ENCODE measurements at regions not wholly inside any gene's neighbourhood (a gene's known extent, or its start where the extent isn't known, plus 50 kb on each side); places are given as distances from the start of the nearest gene placed in this dataset.

GRCh38 chr1:8204826-8205225, 113.1 kb upstream of the SLC45A1 start:
- Histone ChIP-seq H3K4me3 (ENCODE audit: low read length) (no peak overlapping the region), H2AFZ (ENCODE audit: low read depth, low read length) (no peak overlapping the region), H4K20me1 (ENCODE audit: insufficient read depth) (no peaks in the 10 kb centered on the region), H3K36me3 (ENCODE audit: insufficient read depth, low read length) (no peaks in the 10 kb centered on the region), H3F3A (ENCODE audit: insufficient read depth, low read length, poor library complexity, severe bottlenecking) (no peaks in the 10 kb centered on the region), H3K79me2 (replicated peaks; ENCODE audit: insufficient read depth, low read length) (no peaks in the 10 kb centered on the region), H3K27me3 (ENCODE audit: insufficient read depth, low read depth, low read length) (no peaks in the 10 kb centered on the region), H3K9me3 (ENCODE audit: low read length) (no peaks in the 10 kb centered on the region), H3K27ac (ENCODE audit: low read length) (no peak overlapping the region), H3K9me2 (ENCODE audit: insufficient read depth, low read length) (no peaks in the 10 kb centered on the region), H3K4me2 (ENCODE audit: low read length) (no peak overlapping the region), H3K9ac (ENCODE audit: low read length) (no peak overlapping the region)
- TF ChIP-seq POLR2AphosphoS5 (IDR thresholded peaks at IDR 0.05) (no peak), MXI1 (conservative IDR thresholded peaks at IDR 0.05; ENCODE audit: poor library complexity, severe bottlenecking) (no peak), EP300 (conservative IDR thresholded peaks at IDR 0.05; ENCODE audit: poor library complexity, severe bottlenecking) (no peak), EZH2 (IDR thresholded peaks at IDR 0.05; ENCODE audit: borderline replicate concordance, insufficient read depth, low read length, poor library complexity, severe bottlenecking) (no peak), CTCF (IDR thresholded peaks at IDR 0.05; ENCODE audit: poor library complexity, severe bottlenecking) (no peak), TAF1 (IDR thresholded peaks at IDR 0.05; ENCODE audit: low read depth) (no peak)

GRCh38 chr1:8203551-8203950, 114.4 kb upstream of the SLC45A1 start:
- Histone ChIP-seq H3K9me3 (ENCODE audit: low read length) (no peaks in the 10 kb centered on the region), H3K36me3 (ENCODE audit: insufficient read depth, low read length) (no peaks in the 10 kb centered on the region), H4K20me1 (ENCODE audit: insufficient read depth) (no peaks in the 10 kb centered on the region), H3K4me3 (ENCODE audit: low read length) (no peak overlapping the region), H3K9me2 (ENCODE audit: insufficient read depth, low read length) (no peaks in the 10 kb centered on the region), H3K27me3 (ENCODE audit: insufficient read depth, low read depth, low read length) (no peaks in the 10 kb centered on the region), H3F3A (ENCODE audit: insufficient read depth, low read length, poor library complexity, severe bottlenecking) (no peaks in the 10 kb centered on the region), H3K27ac (ENCODE audit: low read length) (no peak overlapping the region), H3K79me2 (replicated peaks; ENCODE audit: insufficient read depth, low read length) (no peaks in the 10 kb centered on the region), H3K4me2 (ENCODE audit: low read length) (no peak overlapping the region), H3K9ac (ENCODE audit: low read length) (no peak overlapping the region), H2AFZ (ENCODE audit: low read depth, low read length) (no peak overlapping the region)
- TF ChIP-seq SMC3 (conservative IDR thresholded peaks at IDR 0.05; ENCODE audit: poor library complexity) (no peak), CTCF (IDR thresholded peaks at IDR 0.05; ENCODE audit: poor library complexity, severe bottlenecking) (no peak), RAD21 (conservative IDR thresholded peaks at IDR 0.05) (no peak), TAF1 (IDR thresholded peaks at IDR 0.05; ENCODE audit: low read depth) (no peak), EZH2 (IDR thresholded peaks at IDR 0.05; ENCODE audit: borderline replicate concordance, insufficient read depth, low read length, poor library complexity, severe bottlenecking) (no peak), EP300 (conservative IDR thresholded peaks at IDR 0.05; ENCODE audit: poor library complexity, severe bottlenecking) (no peak), MXI1 (conservative IDR thresholded peaks at IDR 0.05; ENCODE audit: poor library complexity, severe bottlenecking) (no peak), POLR2AphosphoS5 (IDR thresholded peaks at IDR 0.05) (no peak)
- TF ChIP-seq, protein P1, sequence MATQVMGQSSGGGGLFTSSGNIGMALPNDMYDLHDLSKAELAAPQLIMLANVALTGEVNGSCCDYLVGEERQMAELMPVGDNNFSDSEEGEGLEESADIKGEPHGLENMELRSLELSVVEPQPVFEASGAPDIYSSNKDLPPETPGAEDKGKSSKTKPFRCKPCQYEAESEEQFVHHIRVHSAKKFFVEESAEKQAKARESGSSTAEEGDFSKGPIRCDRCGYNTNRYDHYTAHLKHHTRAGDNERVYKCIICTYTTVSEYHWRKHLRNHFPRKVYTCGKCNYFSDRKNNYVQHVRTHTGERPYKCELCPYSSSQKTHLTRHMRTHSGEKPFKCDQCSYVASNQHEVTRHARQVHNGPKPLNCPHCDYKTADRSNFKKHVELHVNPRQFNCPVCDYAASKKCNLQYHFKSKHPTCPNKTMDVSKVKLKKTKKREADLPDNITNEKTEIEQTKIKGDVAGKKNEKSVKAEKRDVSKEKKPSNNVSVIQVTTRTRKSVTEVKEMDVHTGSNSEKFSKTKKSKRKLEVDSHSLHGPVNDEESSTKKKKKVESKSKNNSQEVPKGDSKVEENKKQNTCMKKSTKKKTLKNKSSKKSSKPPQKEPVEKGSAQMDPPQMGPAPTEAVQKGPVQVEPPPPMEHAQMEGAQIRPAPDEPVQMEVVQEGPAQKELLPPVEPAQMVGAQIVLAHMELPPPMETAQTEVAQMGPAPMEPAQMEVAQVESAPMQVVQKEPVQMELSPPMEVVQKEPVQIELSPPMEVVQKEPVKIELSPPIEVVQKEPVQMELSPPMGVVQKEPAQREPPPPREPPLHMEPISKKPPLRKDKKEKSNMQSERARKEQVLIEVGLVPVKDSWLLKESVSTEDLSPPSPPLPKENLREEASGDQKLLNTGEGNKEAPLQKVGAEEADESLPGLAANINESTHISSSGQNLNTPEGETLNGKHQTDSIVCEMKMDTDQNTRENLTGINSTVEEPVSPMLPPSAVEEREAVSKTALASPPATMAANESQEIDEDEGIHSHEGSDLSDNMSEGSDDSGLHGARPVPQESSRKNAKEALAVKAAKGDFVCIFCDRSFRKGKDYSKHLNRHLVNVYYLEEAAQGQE (IDR thresholded peaks at IDR 0.05; ENCODE audit: borderline replicate concordance) = no peak
